ENCODE measurements at regions not wholly inside any gene's neighbourhood (a gene's known extent, or its start where the extent isn't known, plus 50 kb on each side); places are given as distances from the start of the nearest gene placed in this dataset.

DNA sequence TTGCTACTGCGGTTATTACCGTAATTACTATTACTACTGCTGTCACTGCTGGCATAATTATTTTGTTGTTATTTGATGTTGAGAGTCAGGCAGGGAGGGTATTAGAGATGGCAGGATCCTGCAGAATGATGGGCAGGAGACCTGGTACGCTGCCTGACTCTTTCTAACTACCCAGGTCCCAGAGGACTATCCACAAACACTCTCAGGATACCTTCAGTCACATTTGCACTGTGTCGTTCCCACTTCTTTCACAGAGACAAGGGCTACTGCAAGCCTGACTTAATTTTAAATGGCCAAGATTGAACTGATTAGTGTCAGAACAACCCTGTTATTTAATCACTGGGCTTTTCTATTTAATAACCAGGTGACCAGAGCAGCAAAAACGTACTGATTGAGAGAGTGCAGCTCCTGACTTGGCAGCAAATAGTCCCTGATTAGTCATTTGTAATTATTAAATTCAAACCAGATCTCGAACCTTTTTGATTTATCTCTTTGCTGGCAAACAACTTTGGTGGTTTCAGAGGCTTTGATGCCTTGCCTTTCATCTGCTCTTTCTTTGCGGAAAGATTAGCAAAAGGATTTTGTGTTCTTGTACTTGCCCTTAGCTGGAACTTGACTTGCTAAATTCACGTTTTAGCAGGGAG, 88.8 kb upstream of the ARHGEF3 start:
- Histone ChIP-seq H3K27ac (ENCODE audit: low read depth in 1 of 2, low read length in 2 of 2) (no peak overlapping the region), H3K9ac (ENCODE audit: insufficient read depth, low read length, poor library complexity, severe bottlenecking) (no peak overlapping the region), H3K79me2 (ENCODE audit: insufficient read depth, low read length) (no peaks in the 10 kb centered on the region), H3K9me3 (replicated peaks in 1 of 2; ENCODE audit: control insufficient read depth in 1 of 2, insufficient read depth in 1 of 2, low read length in 2 of 2) (no peaks in the 10 kb centered on the region), H3K4me2 (replicated peaks; ENCODE audit: extremely low read depth, low read length, poor library complexity, severe bottlenecking) (no peak overlapping the region), H3K4me1 (ENCODE audit: control insufficient read depth in 1 of 2, insufficient read depth in 2 of 2, low read length in 2 of 2) (peaks cover 7 to 10% of the 10 kb centered on the region in 2 donors), H2AFZ (ENCODE audit: insufficient read depth, low read depth, low read length, poor library complexity, severe bottlenecking) (no peak overlapping the region), H3K27me3 (ENCODE audit: control insufficient read depth in 2 of 2, insufficient read depth in 2 of 2, low read length in 2 of 2) (no peaks in the 10 kb centered on the region), H3K36me3 (replicated peaks in 1 of 2; ENCODE audit: control insufficient read depth in 1 of 2, insufficient read depth in 2 of 2, low read length in 2 of 2) (no peaks in the 10 kb centered on the region), H3K4me3 (replicated peaks in 1 of 3; ENCODE audit: low read depth in 2 of 3, low read length in 3 of 3) (no peak overlapping the region), H4K20me1 (ENCODE audit: insufficient read depth, low read length) (no peaks in the 10 kb centered on the region)
- Mint-ChIP-seq H3K27me3 (ENCODE audit: low read depth in 3 of 3) (no peaks in the 10 kb centered on the region), H3K36me3 (no peaks in the 10 kb centered on the region), H3K9me3 (no peaks in the 10 kb centered on the region), H3K27ac (no peak overlapping the region), H3K4me1 (peaks cover 15% of the 10 kb centered on the region), H3K4me3 (no peak overlapping the region)
- intact Hi-C loops (cut with micrococcal nuclease) = no loop called here
- 90% methylated on average over 4 of the region's 8 CpGs for WGBS (ENCODE audit: insufficient coverage)
- TF ChIP-seq, protein P1, sequence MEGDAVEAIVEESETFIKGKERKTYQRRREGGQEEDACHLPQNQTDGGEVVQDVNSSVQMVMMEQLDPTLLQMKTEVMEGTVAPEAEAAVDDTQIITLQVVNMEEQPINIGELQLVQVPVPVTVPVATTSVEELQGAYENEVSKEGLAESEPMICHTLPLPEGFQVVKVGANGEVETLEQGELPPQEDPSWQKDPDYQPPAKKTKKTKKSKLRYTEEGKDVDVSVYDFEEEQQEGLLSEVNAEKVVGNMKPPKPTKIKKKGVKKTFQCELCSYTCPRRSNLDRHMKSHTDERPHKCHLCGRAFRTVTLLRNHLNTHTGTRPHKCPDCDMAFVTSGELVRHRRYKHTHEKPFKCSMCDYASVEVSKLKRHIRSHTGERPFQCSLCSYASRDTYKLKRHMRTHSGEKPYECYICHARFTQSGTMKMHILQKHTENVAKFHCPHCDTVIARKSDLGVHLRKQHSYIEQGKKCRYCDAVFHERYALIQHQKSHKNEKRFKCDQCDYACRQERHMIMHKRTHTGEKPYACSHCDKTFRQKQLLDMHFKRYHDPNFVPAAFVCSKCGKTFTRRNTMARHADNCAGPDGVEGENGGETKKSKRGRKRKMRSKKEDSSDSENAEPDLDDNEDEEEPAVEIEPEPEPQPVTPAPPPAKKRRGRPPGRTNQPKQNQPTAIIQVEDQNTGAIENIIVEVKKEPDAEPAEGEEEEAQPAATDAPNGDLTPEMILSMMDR (IDR thresholded peaks at IDR 0.05) = no peak
- no peak for DNase-seq

DNA sequence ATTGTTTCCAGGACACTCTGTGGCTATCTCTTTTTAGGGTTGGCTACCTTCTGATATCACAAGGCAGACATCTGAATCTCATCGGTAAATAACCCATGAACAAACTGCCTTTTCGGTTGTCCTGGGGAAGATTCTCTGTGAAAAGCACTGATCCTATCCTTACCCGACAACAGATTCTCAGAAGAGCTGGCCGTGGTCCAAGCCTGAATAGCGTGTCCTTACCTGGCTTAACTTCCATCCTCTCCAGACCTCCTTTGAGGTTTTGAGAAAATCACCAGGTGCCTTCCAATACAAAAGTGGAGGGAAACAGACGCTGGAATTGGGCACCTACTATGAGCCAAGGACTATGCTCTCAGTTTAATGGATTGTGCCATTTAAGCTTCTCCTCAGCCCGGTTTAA, 87.4 kb upstream of the ARHGEF3 start:
- Histone ChIP-seq H2AFZ (ENCODE audit: insufficient read depth, low read depth, low read length, poor library complexity, severe bottlenecking) (no peak overlapping the region), H4K20me1 (ENCODE audit: insufficient read depth, low read length) (no peaks in the 10 kb centered on the region), H3K27me3 (ENCODE audit: control insufficient read depth in 2 of 2, insufficient read depth in 2 of 2, low read length in 2 of 2) (no peaks in the 10 kb centered on the region), H3K9me3 (replicated peaks in 1 of 2; ENCODE audit: control insufficient read depth in 1 of 2, insufficient read depth in 1 of 2, low read length in 2 of 2) (no peaks in the 10 kb centered on the region), H3K27ac (ENCODE audit: low read depth in 1 of 2, low read length in 2 of 2) (no peak overlapping the region), H3K4me3 (replicated peaks in 1 of 3; ENCODE audit: low read depth in 2 of 3, low read length in 3 of 3) (no peak overlapping the region), H3K4me2 (replicated peaks; ENCODE audit: extremely low read depth, low read length, poor library complexity, severe bottlenecking) (no peak overlapping the region), H3K9ac (ENCODE audit: insufficient read depth, low read length, poor library complexity, severe bottlenecking) (no peak overlapping the region), H3K79me2 (ENCODE audit: insufficient read depth, low read length) (no peaks in the 10 kb centered on the region), H3K4me1 (ENCODE audit: control insufficient read depth in 1 of 2, insufficient read depth in 2 of 2, low read length in 2 of 2) (peaks cover 6 to 7% of the 10 kb centered on the region in 2 donors), H3K36me3 (replicated peaks in 1 of 2; ENCODE audit: control insufficient read depth in 1 of 2, insufficient read depth in 2 of 2, low read length in 2 of 2) (no peaks in the 10 kb centered on the region)
- Mint-ChIP-seq H3K27me3 (ENCODE audit: low read depth in 3 of 3) (no peaks in the 10 kb centered on the region), H3K36me3 (no peaks in the 10 kb centered on the region), H3K4me1 (peaks cover 13% of the 10 kb centered on the region), H3K9me3 (no peaks in the 10 kb centered on the region), H3K4me3 (no peak overlapping the region), H3K27ac (no peak overlapping the region)
- WGBS (ENCODE audit: insufficient coverage) = 100% methylated on average over 4 of the region's 7 CpGs
- intact Hi-C loops (cut with micrococcal nuclease) = no loop called here
- TF ChIP-seq, protein P1 (IDR thresholded peaks at IDR 0.05) = no peak
- no peak for DNase-seq
